ENCODE measurements at regions not wholly inside any gene's neighbourhood (a gene's known extent, or its start where the extent isn't known, plus 50 kb on each side); places are given as distances from the start of the nearest gene placed in this dataset.

DNA sequence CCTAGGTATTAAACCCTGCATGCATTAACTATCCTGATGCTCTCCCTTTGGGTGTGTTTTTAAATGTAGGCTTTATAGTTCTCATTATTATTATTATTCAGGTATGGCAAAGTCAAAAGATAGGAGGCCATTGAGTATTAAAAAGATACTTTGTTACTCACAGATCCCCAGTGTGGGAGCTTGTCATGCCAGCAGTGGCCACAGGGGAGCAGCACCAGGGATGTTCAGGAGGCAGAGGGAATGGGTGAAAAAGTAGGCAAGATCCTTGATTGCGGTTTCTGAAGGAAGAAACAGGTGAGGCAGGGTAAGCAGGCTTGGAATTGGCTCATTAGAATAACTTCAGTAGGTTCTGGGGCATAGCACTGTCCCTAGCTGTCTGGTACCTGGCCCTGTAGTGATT lies 382.2 kb downstream of the MED13L start:
- no peaks in the 10 kb centered on the region for H3K79me2 ChIP-seq (ENCODE audit: control insufficient read depth, insufficient read depth, low read length)
- CTCF ChIA-PET (ENCODE audit: low intra/inter-chr PET ratio), result no interaction called here
- intact Hi-C loops (cut with micrococcal nuclease) (no loop called here), in situ Hi-C loops (cut with MboI) (no loop called here)
- FAIRE-seq (no peak), DNase-seq (ENCODE audit: extremely low read depth in 1 of 4, low spot score in 3 of 4) (peak; percentile 12 to 61 (median 55)), ATAC-seq (peak; percentile 70; the same call in 2 of the 3 replicates)
- no peak overlapping the region for H3K4me2 ChIP-seq (ENCODE audit: insufficient read depth, low read length)
- no TSS peak for BruUV-seq (replicated peaks)
- H3K4me1 ChIP-seq (replicated peaks in 1 of 2; ENCODE audit: control insufficient read depth in 2 of 2, insufficient read depth in 2 of 2, low read length in 2 of 2), result no peaks in the 10 kb centered on the region; a peak in 1 of 5 replicates
- no peak overlapping the region for H3K27ac ChIP-seq (ENCODE audit: extremely low read depth, low read depth, low read length)
- H3K9me1 ChIP-seq (ENCODE audit: control insufficient read depth, insufficient read depth, low read length), result no peaks in the 10 kb centered on the region
- 0% methylated on average over 1 of the region's 1 CpG for WGBS (ENCODE audit: insufficient coverage, low coverage, missing lambda C conversion rate)
- TF ChIP-seq SMC3 (conservative IDR thresholded peaks at IDR 0.05; ENCODE audit: insufficient read depth, low read depth, low read length) (0 out of 2 replicates have a peak, but pooled peaks have one; percentile 30), CTCF (IDR thresholded peaks at IDR 0.05 in 2 of 3, conservative IDR thresholded peaks at IDR 0.05 in 1 of 3; ENCODE audit: insufficient read depth in 2 of 3, low read depth in 1 of 3, low read length in 3 of 3) (peak; percentile 51 to 59 (median 59)), ZZZ3 (IDR thresholded peaks at IDR 0.05) (no peak)
- H2AFZ ChIP-seq (ENCODE audit: low read depth, low read length), result no peak overlapping the region
- no peaks in the 10 kb centered on the region for H3K36me3 ChIP-seq (ENCODE audit: control insufficient read depth, insufficient read depth, low read length)
- no peak overlapping the region for H3K4me3 ChIP-seq
- H4K20me1 ChIP-seq (replicated peaks; ENCODE audit: control insufficient read depth, insufficient read depth, low read length), result no peaks in the 10 kb centered on the region
- H3K9ac ChIP-seq (ENCODE audit: insufficient read depth in 1 of 2, low read depth in 2 of 2, low read length in 2 of 2), result no peak overlapping the region
- H3K9me3 ChIP-seq (replicated peaks; ENCODE audit: control insufficient read depth, insufficient read depth, low read depth, low read length), result no peaks in the 10 kb centered on the region
- H3K27me3 ChIP-seq (ENCODE audit: control insufficient read depth in 2 of 2, insufficient read depth in 2 of 2, low read length in 2 of 2), result peaks cover 2 to 22% of the 10 kb centered on the region in 2 experiments; a peak in 2 of 5 replicates
- POLR2A ChIA-PET, result interaction anchor here (0.6 kb wide), 2 partner anchors 136 to 185 kb away, joined by 3 read pairs; no protein-coding TSS in a partner anchor

All from K562 (cell line).